ENCODE measurements at regions not wholly inside any gene's neighbourhood (a gene's known extent, or its start where the extent isn't known, plus 50 kb on each side); places are given as distances from the start of the nearest gene placed in this dataset.

DNA sequence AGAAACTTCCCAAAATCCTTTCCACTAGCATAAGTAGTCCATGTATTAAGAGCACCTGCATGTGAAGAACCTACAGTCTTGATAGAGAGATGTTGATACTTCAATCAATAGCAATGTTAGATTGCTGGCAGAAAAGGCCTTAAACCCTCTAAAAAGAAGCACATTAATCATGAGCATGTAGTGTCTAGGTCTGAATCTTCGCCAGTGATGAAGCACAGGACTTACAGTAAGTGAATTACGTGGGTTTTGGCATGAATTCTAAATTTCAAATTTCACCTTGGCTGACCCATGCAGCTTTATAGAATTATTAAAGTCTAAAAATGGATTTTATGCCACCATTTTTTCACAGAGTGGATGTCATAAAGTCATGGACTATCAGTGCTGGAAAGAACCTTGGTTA is 791.6 kb upstream of the NOVA1 start:
- in situ Hi-C loops (cut with HindIII; ENCODE audit: low pct_unique_long_range_greater_than_20kb, low sequenced_read_pairs), result no loop called here
- H3K4me1 ChIP-seq (ENCODE audit: control insufficient read depth, insufficient read depth, low read length), result no peaks in the 10 kb centered on the region
- DNase-seq (ENCODE audit: low read depth, low spot score) (no peak), ATAC-seq (no peak)
- ChIA-PET CTCF (no interaction called here), POLR2A (no interaction called here)
- TF ChIP-seq TCF7L2 (IDR thresholded peaks at IDR 0.05; ENCODE audit: low read depth, low read length) (no peak), POLR2AphosphoS5 (IDR thresholded peaks at IDR 0.05; ENCODE audit: low read depth, low read length) (no peak), SIN3A (IDR thresholded peaks at IDR 0.05; ENCODE audit: borderline replicate concordance, insufficient read depth, low read depth, low read length) (no peak)
- TF ChIP-seq, protein P1, sequence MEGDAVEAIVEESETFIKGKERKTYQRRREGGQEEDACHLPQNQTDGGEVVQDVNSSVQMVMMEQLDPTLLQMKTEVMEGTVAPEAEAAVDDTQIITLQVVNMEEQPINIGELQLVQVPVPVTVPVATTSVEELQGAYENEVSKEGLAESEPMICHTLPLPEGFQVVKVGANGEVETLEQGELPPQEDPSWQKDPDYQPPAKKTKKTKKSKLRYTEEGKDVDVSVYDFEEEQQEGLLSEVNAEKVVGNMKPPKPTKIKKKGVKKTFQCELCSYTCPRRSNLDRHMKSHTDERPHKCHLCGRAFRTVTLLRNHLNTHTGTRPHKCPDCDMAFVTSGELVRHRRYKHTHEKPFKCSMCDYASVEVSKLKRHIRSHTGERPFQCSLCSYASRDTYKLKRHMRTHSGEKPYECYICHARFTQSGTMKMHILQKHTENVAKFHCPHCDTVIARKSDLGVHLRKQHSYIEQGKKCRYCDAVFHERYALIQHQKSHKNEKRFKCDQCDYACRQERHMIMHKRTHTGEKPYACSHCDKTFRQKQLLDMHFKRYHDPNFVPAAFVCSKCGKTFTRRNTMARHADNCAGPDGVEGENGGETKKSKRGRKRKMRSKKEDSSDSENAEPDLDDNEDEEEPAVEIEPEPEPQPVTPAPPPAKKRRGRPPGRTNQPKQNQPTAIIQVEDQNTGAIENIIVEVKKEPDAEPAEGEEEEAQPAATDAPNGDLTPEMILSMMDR (IDR thresholded peaks at IDR 0.05), result no peak
- BruUV-seq (replicated peaks), result no TSS peak
- no peaks in the 10 kb centered on the region for H3K9me3 ChIP-seq (ENCODE audit: control insufficient read depth, insufficient read depth, low read depth, low read length)
- H3K27ac ChIP-seq (ENCODE audit: low read length), result no peak overlapping the region
- H3K36me3 ChIP-seq (ENCODE audit: control insufficient read depth, insufficient read depth, low read length), result no peaks in the 10 kb centered on the region
- H3K4me3 ChIP-seq (ENCODE audit: low read depth in 2 of 2, low read length in 2 of 2), result no peak overlapping the region
- no peaks in the 10 kb centered on the region for H3K27me3 ChIP-seq (ENCODE audit: control insufficient read depth, insufficient read depth, low read length)
- intact Hi-C loops (cut with micrococcal nuclease; ENCODE audit: unreplicated experiment), result no loop called here

DNA sequence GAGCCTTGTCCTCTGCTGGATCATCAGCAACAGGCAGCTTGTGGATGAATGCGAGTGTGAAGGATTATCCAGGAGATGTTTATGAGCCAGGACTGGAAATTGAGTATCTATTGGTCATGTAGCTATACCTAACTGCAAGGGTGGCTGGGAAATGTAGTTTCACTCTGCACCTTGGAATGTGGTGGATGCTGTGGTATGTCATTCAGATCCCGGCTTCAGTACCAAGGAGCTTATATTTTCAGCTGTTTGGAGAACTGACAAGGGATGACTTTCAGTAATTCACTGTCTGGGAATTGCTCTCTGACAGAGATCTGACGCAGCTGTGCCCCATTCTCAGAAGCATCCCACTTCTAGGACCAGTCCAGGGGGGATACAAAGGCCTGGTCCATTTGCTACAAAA is 792.3 kb upstream of the NOVA1 start:
- ChIA-PET CTCF (no interaction called here), POLR2A (no interaction called here)
- TF ChIP-seq POLR2AphosphoS5 (IDR thresholded peaks at IDR 0.05; ENCODE audit: low read depth, low read length), result no peak
- TF ChIP-seq, protein P2, sequence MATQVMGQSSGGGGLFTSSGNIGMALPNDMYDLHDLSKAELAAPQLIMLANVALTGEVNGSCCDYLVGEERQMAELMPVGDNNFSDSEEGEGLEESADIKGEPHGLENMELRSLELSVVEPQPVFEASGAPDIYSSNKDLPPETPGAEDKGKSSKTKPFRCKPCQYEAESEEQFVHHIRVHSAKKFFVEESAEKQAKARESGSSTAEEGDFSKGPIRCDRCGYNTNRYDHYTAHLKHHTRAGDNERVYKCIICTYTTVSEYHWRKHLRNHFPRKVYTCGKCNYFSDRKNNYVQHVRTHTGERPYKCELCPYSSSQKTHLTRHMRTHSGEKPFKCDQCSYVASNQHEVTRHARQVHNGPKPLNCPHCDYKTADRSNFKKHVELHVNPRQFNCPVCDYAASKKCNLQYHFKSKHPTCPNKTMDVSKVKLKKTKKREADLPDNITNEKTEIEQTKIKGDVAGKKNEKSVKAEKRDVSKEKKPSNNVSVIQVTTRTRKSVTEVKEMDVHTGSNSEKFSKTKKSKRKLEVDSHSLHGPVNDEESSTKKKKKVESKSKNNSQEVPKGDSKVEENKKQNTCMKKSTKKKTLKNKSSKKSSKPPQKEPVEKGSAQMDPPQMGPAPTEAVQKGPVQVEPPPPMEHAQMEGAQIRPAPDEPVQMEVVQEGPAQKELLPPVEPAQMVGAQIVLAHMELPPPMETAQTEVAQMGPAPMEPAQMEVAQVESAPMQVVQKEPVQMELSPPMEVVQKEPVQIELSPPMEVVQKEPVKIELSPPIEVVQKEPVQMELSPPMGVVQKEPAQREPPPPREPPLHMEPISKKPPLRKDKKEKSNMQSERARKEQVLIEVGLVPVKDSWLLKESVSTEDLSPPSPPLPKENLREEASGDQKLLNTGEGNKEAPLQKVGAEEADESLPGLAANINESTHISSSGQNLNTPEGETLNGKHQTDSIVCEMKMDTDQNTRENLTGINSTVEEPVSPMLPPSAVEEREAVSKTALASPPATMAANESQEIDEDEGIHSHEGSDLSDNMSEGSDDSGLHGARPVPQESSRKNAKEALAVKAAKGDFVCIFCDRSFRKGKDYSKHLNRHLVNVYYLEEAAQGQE (IDR thresholded peaks at IDR 0.05; ENCODE audit: insufficient read depth in 1 of 2, low read depth in 2 of 2, low read length in 1 of 2), result no peak
- no peak for TF ChIP-seq SIN3A (IDR thresholded peaks at IDR 0.05; ENCODE audit: borderline replicate concordance, insufficient read depth, low read depth, low read length)
- TF ChIP-seq, protein P1 (IDR thresholded peaks at IDR 0.05), result no peak
- no peak for TF ChIP-seq TCF7L2 (IDR thresholded peaks at IDR 0.05; ENCODE audit: low read depth, low read length)
- H3K9me3 ChIP-seq (ENCODE audit: control insufficient read depth, insufficient read depth, low read depth, low read length), result no peaks in the 10 kb centered on the region
- H3K4me1 ChIP-seq (ENCODE audit: control insufficient read depth, insufficient read depth, low read length), result no peaks in the 10 kb centered on the region
- in situ Hi-C loops (cut with HindIII; ENCODE audit: low pct_unique_long_range_greater_than_20kb, low sequenced_read_pairs) (no loop called here), intact Hi-C loops (cut with micrococcal nuclease; ENCODE audit: unreplicated experiment) (no loop called here)
- H3K27ac ChIP-seq (ENCODE audit: low read length), result no peak overlapping the region
- H3K27me3 ChIP-seq (ENCODE audit: control insufficient read depth, insufficient read depth, low read length), result no peaks in the 10 kb centered on the region
- DNase-seq (ENCODE audit: low read depth, low spot score) (no peak), ATAC-seq (no peak)
- BruUV-seq (replicated peaks), result no TSS peak
- no peaks in the 10 kb centered on the region for H3K36me3 ChIP-seq (ENCODE audit: control insufficient read depth, insufficient read depth, low read length)
- H3K4me3 ChIP-seq (ENCODE audit: low read depth in 2 of 2, low read length in 2 of 2), result no peak overlapping the region
